Natural killer cell (primary cell): ENCODE measurements at regions not wholly inside any gene's neighbourhood (a gene's known extent, or its start where the extent isn't known, plus 50 kb on each side); places are given as distances from the start of the nearest gene placed in this dataset.

ENCODE experiments used
- ATAC-seq, 3 donors: fragments of 150-1000 bp in 2 of 3; fragments of 200-7000 bp in 1 of 3; cut with Tn5 transposase; 1 replicate in 1 of 3; 2 replicates in 2 of 3; pipeline ENCODE4 v1.10.0; 2021; ENCODE audit warnings: mild to moderate bottlenecking in 2 of 3, moderate library complexity in 2 of 3
- DNase-seq, 2 donors: peaks; one replicate each; pipeline versions ENCODE4 v3.0.0 to v3.0.0-alpha.2; 2013 to 2021; ENCODE audit warnings: mixed read lengths in 1 of 2
- H3K27ac ChIP-seq: one replicate; pipeline ENCODE4 v1.5.1; 2013; ENCODE audit warnings: mild to moderate bottlenecking, low read length
- H3K27me3 ChIP-seq: one replicate; pipeline ENCODE4 v1.6.1; 2013; ENCODE audit warnings: low read length; ENCODE audit not compliant: control insufficient read depth, insufficient read depth
- H3K36me3 ChIP-seq: one replicate; pipeline ENCODE4 v1.6.1; 2013; ENCODE audit warnings: low read length; ENCODE audit not compliant: control insufficient read depth, insufficient read depth
- H3K4me1 ChIP-seq: one replicate; pipeline ENCODE4 v1.6.1; 2013; ENCODE audit warnings: low read length; ENCODE audit not compliant: control insufficient read depth, insufficient read depth
- H3K4me3 ChIP-seq: one replicate; pipeline ENCODE4 v1.5.1; 2013; ENCODE audit warnings: low read length
- H3K9me3 ChIP-seq: one replicate; pipeline ENCODE4 v1.6.1; 2013; ENCODE audit warnings: low read length; ENCODE audit not compliant: control insufficient read depth, insufficient read depth
- H3K27ac Mint-ChIP-seq, 2 donors: one replicate each; pipeline ENCODE4 v1.8.0; 2022; ENCODE audit warnings: mild to moderate bottlenecking in 2 of 2, mixed read lengths in 2 of 2, moderate library complexity in 1 of 2
- H3K27me3 Mint-ChIP-seq, 2 donors: one replicate each; pipeline ENCODE4 v1.8.0; 2022; ENCODE audit warnings: low read depth in 2 of 2, mixed read lengths in 2 of 2
- H3K36me3 Mint-ChIP-seq: one replicate; pipeline ENCODE4 v1.8.0; 2022; ENCODE audit warnings: mixed read lengths
- H3K4me1 Mint-ChIP-seq, 2 donors: one replicate each; pipeline ENCODE4 v1.8.0; 2022; ENCODE audit warnings: mixed read lengths in 2 of 2
- H3K4me3 Mint-ChIP-seq: one replicate; pipeline ENCODE4 v1.8.0; 2022; ENCODE audit warnings: mild to moderate bottlenecking, moderate library complexity, mixed read lengths
- H3K9me3 Mint-ChIP-seq, 2 donors: one replicate each; pipeline ENCODE4 v1.8.0; 2022; ENCODE audit warnings: mixed read lengths in 2 of 2
- CTCF ChIP-seq: fragments of 200-600 bp; IDR thresholded peaks from one replicate; pipeline ENCODE4 v1.8.0; 2022; ENCODE audit warnings: antibody characterized with exemption
- WGBS: methylation state at CpG from one replicate; pipeline ENCODE4 v1.1.7; 2013; ENCODE audit warnings: missing lambda C conversion rate; ENCODE audit not compliant: insufficient coverage; 5-methylcytosine and 5-hydroxymethylcytosine counted together
- intact Hi-C: fragments of 100-400 bp; cut with micrococcal nuclease; formaldehyde crosslinking; loops from one replicate; pipeline ENCODE4 v1.14.2; 2022

GRCh38 chr6:149266659-149267058 lies 50.9 kb upstream of the TAB2 start:
- Histone ChIP-seq H3K9me3 (no peaks in the 10 kb centered on the region), H3K4me3 (no peak overlapping the region), H3K27ac (no peak overlapping the region), H3K4me1 (peaks cover 16% of the 10 kb centered on the region), H3K36me3 (no peaks in the 10 kb centered on the region), H3K27me3 (no peaks in the 10 kb centered on the region)
- ATAC-seq (no peak), DNase-seq (no peak)
- no peaks in the 10 kb centered on the region for H3K36me3 Mint-ChIP-seq
- H3K4me3 Mint-ChIP-seq, result no peak overlapping the region
- intact Hi-C loops, result no loop called here
- H3K27ac Mint-ChIP-seq, result no peak overlapping the region
- TF ChIP-seq CTCF, result no peak
- peaks cover 6% of the 10 kb centered on the region in 2 donors for H3K4me1 Mint-ChIP-seq
- H3K27me3 Mint-ChIP-seq, result peaks cover 7 to 34% of the 10 kb centered on the region in 2 donors
- no peaks in the 10 kb centered on the region for H3K9me3 Mint-ChIP-seq
- 63% methylated on average over 5 of the region's 6 CpGs for WGBS

- no peak for DNase-seq
- H3K27ac ChIP-seq, result no peak overlapping the region
- H3K4me1 ChIP-seq, result peaks cover 20% of the 10 kb centered on the region
- H3K9me3 ChIP-seq, result no peaks in the 10 kb centered on the region
- no peaks in the 10 kb centered on the region for H3K36me3 ChIP-seq
- peaks cover 7 to 34% of the 10 kb centered on the region in 2 donors for H3K27me3 Mint-ChIP-seq
- H3K4me3 Mint-ChIP-seq, result no peak overlapping the region
- peaks cover 10% of the 10 kb centered on the region in 2 donors for H3K4me1 Mint-ChIP-seq
- H3K9me3 Mint-ChIP-seq, result no peaks in the 10 kb centered on the region
- H3K4me3 ChIP-seq, result no peak overlapping the region
- no peaks in the 10 kb centered on the region for H3K36me3 Mint-ChIP-seq
- no peak for ATAC-seq
- intact Hi-C loops, result no loop called here
- H3K27me3 ChIP-seq, result no peaks in the 10 kb centered on the region
- no peak overlapping the region for H3K27ac Mint-ChIP-seq
- WGBS, result 65% methylated on average over 3 of the region's 3 CpGs
- no peak for TF ChIP-seq CTCF
These were observed 50.4 kb upstream of the TAB2 start for GRCh38 chr6:149267072-149267471.

GRCh38 chr6:149267513-149268043 lies 49.9 kb upstream of the TAB2 start:
- no peaks in the 10 kb centered on the region for H3K36me3 Mint-ChIP-seq
- ATAC-seq, result no peak
- H3K4me3 Mint-ChIP-seq, result no peak overlapping the region
- Histone ChIP-seq H3K36me3 (no peaks in the 10 kb centered on the region), H3K9me3 (no peaks in the 10 kb centered on the region), H3K27ac (no peak overlapping the region), H3K27me3 (no peaks in the 10 kb centered on the region), H3K4me3 (no peak overlapping the region), H3K4me1 (peaks cover 25% of the 10 kb centered on the region)
- peaks cover 15% of the 10 kb centered on the region in 2 donors for H3K4me1 Mint-ChIP-seq
- no peak overlapping the region for H3K27ac Mint-ChIP-seq
- TF ChIP-seq CTCF, result no peak
- intact Hi-C loops, result no loop called here
- H3K9me3 Mint-ChIP-seq, result no peaks in the 10 kb centered on the region
- WGBS, result 95% methylated on average over 10 of the region's 12 CpGs
- H3K27me3 Mint-ChIP-seq, result peaks cover 7 to 34% of the 10 kb centered on the region in 2 donors
- no peak for DNase-seq
